ENCODE measurements at regions not wholly inside any gene's neighbourhood (a gene's known extent, or its start where the extent isn't known, plus 50 kb on each side); places are given as distances from the start of the nearest gene placed in this dataset.

- no peak overlapping the region for H3K4me2 ChIP-seq
- H4K20me1 ChIP-seq: no peaks in the 10 kb centered on the region
- no peak overlapping the region for H3K27ac ChIP-seq
- no peaks in the 10 kb centered on the region for H3K9me3 ChIP-seq (replicated peaks in 1 of 11)
- H3K27me3 ChIP-seq: no peaks in the 10 kb centered on the region
- no peaks in the 10 kb centered on the region for H3K36me3 ChIP-seq
- no peak for TF ChIP-seq Cebpa-rat (IDR thresholded peaks at IDR 0.05)
- H3K9ac ChIP-seq: no peak overlapping the region
- no peak overlapping the region for H3K4me3 ChIP-seq
- peaks cover 18 to 45% (median 30%) of the 10 kb centered on the region in 10 experiments for H3K4me1 ChIP-seq
Measured at GRCh38 chr2:239824866-239825704, 200.1 kb downstream of the NDUFA10 start.

DNA sequence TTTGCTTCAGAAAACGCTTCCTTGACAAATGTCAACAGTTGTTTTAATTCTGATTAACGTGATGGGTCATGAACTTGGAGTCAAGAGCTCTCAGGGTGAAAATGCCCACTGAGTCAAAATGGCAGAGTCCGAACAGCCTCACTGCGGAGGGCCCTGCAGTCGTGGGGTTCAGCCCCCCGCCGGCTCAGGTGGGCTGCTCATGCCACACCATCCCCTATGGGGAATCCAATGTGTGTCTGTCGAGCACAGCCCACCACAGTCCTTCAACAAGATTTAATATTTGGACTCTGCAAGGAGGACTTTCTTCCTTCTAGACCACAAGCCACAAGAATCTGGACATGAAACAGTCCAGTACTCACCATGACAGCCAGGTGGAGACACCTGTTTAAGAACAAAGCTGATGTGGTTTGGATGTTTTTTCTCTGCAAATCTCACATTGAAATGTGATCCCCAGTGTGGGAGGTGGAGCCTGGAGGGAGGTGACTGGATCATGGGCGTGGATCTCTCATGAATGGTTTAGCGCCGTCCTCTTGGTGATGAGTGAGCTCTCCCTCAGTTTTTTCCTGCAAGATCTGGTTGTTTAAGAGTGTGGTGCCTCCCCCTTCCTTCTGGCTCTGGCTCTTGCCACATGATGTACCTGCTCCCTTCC lies 201.0 kb downstream of the NDUFA10 start:
- H3K9me3 ChIP-seq (replicated peaks in 1 of 11): no peaks in the 10 kb centered on the region
- H3K4me3 ChIP-seq: no peak overlapping the region
- TF ChIP-seq Cebpa-rat (IDR thresholded peaks at IDR 0.05): no peak
- H3K9ac ChIP-seq: no peak overlapping the region
- H3K27me3 ChIP-seq: no peaks in the 10 kb centered on the region
- no peaks in the 10 kb centered on the region for H3K36me3 ChIP-seq
- H3K4me1 ChIP-seq: peaks cover 24 to 45% (median 34%) of the 10 kb centered on the region in 10 experiments
- 0 out of 22 replicates have a peak overlapping the region, but pooled peaks of 1 of the 11 experiments have one; percentile 1 for H3K4me2 ChIP-seq
- H4K20me1 ChIP-seq: no peaks in the 10 kb centered on the region; a peak in 1 of 22 replicates
- no peak overlapping the region for H3K27ac ChIP-seq

DNA sequence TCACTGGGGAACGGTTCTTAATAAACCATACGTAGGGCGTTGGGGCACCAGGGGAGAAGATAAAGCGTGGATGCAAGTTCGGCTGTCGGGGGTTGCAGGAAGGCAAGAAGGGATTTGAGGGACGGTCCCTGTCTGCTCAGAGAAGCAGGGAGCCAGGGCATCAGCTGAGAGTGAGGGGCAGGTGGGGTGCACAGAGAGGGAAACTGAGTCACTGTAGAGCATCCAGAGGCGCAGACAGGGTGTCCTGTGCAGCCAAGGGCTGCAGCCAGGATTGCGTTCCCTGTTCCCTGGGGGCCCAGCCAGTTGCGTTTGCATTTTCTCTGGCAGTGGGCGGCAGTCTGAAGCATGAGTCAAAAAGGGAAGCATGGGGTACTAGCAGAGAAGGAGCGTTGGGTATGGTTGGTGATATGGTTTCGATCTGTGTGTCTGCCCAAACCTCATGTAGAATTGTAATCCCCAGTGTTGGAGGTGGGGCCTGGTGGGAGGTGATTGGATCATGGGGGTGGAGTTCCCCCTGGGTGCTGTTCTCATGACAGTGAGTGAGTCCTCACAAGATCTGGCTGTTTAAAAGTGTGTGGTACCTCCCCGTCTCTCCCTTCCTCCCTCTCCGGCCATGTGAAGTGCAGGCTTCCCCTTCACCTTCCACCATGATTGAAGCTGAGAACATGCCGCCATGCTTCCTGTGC lies 202.9 kb downstream of the NDUFA10 start:
- no peak overlapping the region for H3K4me3 ChIP-seq
- peaks cover 37 to 57% (median 47%) of the 10 kb centered on the region in 10 experiments for H3K4me1 ChIP-seq
- no peaks in the 10 kb centered on the region for H3K27me3 ChIP-seq
- H3K27ac ChIP-seq: no peak overlapping the region
- TF ChIP-seq Cebpa-rat (IDR thresholded peaks at IDR 0.05): no peak
- no peak overlapping the region for H3K9ac ChIP-seq
- H3K4me2 ChIP-seq: peak overlapping the region in 7 of 11 experiments; percentile 10 to 88 (median 40); a peak in 14 of 22 replicates
- no peaks in the 10 kb centered on the region; a peak in 1 of 22 replicates for H4K20me1 ChIP-seq
- no peaks in the 10 kb centered on the region for H3K36me3 ChIP-seq
- no peaks in the 10 kb centered on the region for H3K9me3 ChIP-seq (replicated peaks in 1 of 11)

GRCh38 chr2:239821694-239822075 lies 203.5 kb downstream of the NDUFA10 start:
- Histone ChIP-seq H3K4me1 (peaks cover 43 to 63% (median 53%) of the 10 kb centered on the region in 10 experiments), H3K27ac (no peak overlapping the region), H3K4me2 (peak overlapping the region in 5 of 11 experiments; percentile 27 to 88 (median 61); a peak in 7 of 22 replicates), H3K9ac (no peak overlapping the region), H4K20me1 (no peaks in the 10 kb centered on the region; a peak in 1 of 22 replicates), H3K27me3 (no peaks in the 10 kb centered on the region), H3K36me3 (no peaks in the 10 kb centered on the region), H3K4me3 (no peak overlapping the region), H3K9me3 (replicated peaks in 1 of 11) (0 out of 22 replicates have a peak, but pooled peaks cover 0 to 3% (median 0%) of the 10 kb centered on the region in 11 experiments)
- no peak for TF ChIP-seq Cebpa-rat (IDR thresholded peaks at IDR 0.05)

DNA sequence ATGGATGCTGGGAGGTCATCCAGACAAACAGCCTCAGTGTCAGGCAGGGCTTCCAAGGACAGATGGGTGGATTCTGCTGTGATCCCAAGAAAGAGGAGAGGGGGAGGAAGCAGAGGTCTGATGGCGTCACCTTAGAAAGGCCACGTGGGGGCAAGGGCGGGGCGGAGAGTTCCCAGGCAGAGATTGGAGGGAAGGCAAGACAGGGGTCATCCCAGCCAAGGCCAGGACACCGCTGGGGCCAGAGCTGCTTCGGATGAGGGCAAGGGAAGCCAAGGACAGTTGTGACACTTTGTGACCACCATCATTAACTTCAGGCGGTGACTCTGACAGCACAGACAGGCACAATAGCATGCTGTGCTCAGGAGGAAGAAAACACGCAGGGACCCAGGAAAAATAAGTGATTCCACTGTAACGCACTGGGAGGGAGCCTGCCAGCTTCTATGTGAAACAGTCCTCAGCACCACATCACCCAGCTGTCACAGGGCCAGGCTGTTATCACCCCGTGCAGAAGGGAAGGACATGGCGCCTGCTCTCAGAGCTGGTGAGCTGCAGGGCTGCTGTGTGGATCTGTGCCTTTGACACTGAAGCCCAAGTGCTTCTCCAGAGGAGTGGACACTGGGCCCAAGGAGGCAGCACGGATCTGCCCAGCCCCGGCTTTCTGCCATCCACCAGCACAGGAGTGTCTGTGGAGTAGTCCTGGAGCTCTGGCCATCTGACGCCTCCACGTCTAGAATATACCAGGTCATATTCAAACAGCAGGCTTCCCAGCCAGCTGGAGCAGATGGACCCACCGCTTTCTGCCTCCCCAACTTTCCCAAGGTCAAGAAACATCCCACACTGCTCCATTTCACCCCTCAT lies 204.1 kb downstream of the NDUFA10 start:
- H3K4me1 ChIP-seq: peaks cover 50 to 68% (median 58%) of the 10 kb centered on the region in 10 experiments

DNA sequence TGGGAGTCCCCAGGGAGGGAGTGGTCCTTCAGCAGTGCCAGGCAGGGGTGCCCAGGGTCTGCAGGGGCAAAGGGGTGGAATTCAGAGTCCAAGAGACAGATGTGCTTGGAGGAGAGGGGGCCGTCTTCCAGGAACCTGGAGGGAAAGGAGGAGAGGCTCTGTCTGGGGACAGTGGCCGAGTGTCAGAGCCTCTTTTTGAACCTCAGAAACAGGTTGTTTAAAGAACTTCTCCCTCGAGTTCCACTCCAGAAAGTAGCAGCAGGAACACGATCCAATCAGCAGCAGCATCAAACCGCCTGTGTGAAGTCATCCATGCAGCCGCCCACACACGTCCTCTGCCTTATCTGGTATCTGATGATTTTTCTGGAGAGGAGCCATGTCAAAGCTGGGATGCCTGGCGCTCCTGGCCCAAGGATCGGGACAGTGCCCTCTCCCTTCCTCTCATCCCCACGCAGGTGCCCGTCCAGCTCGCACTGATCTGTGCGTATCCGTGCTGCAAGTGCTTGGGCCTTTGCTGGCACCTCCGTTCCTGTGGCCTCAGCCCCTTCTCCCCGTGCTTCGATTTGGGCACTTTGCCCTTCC lies 205.1 kb downstream of the NDUFA10 start:
- H3K9me3 ChIP-seq (replicated peaks in 1 of 11): peaks cover 0 to 13% (median 0%) of the 10 kb centered on the region in 11 experiments; a peak in 1 of 22 replicates
- H3K27ac ChIP-seq: 0 out of 22 replicates have a peak overlapping the region, but pooled peaks of 1 of the 11 experiments have one; percentile 27
- peaks cover 60 to 76% (median 67%) of the 10 kb centered on the region in 10 experiments for H3K4me1 ChIP-seq
- H3K4me2 ChIP-seq: peak overlapping the region; percentile 77 to 91 (median 82)
- no peak overlapping the region for H3K4me3 ChIP-seq
- no peaks in the 10 kb centered on the region; a peak in 1 of 22 replicates for H4K20me1 ChIP-seq
- H3K27me3 ChIP-seq: no peaks in the 10 kb centered on the region
- H3K36me3 ChIP-seq: no peaks in the 10 kb centered on the region
- no peak for TF ChIP-seq Cebpa-rat (IDR thresholded peaks at IDR 0.05)
- peak overlapping the region in 4 of 11 experiments; percentile 7 to 30 (median 21); a peak in 3 of 22 replicates for H3K9ac ChIP-seq

More for the DNA sequence above, 204.1 kb downstream of the NDUFA10 start:
- Histone ChIP-seq H4K20me1 (no peaks in the 10 kb centered on the region; a peak in 1 of 22 replicates), H3K4me2 (peak overlapping the region; percentile 77 to 91 (median 83); a peak in 17 of 22 replicates), H3K27ac (peak overlapping the region in 1 of 11 experiments; percentile 27; a peak in 2 of 22 replicates), H3K9me3 (replicated peaks in 1 of 11) (peaks cover 0 to 9% (median 0%) of the 10 kb centered on the region in 11 experiments; a peak in 1 of 22 replicates), H3K4me3 (no peak overlapping the region), H3K36me3 (no peaks in the 10 kb centered on the region), H3K9ac (no peak overlapping the region), H3K27me3 (no peaks in the 10 kb centered on the region)
- no peak for TF ChIP-seq Cebpa-rat (IDR thresholded peaks at IDR 0.05)

- no peaks in the 10 kb centered on the region; a peak in 1 of 22 replicates for H4K20me1 ChIP-seq
- H3K27ac ChIP-seq: peak overlapping the region in 1 of 11 experiments; percentile 5; a peak in 1 of 22 replicates
- peak overlapping the region; percentile 77 to 91 (median 82) for H3K4me2 ChIP-seq
- no peaks in the 10 kb centered on the region for H3K36me3 ChIP-seq
- peak overlapping the region in 4 of 11 experiments; percentile 7 to 30 (median 21); a peak in 4 of 22 replicates for H3K9ac ChIP-seq
- no peak overlapping the region for H3K4me3 ChIP-seq
- peaks cover 62 to 80% (median 68%) of the 10 kb centered on the region in 10 experiments for H3K4me1 ChIP-seq
- H3K9me3 ChIP-seq (replicated peaks in 1 of 11): peaks cover 0 to 13% (median 0%) of the 10 kb centered on the region in 11 experiments; a peak in 1 of 22 replicates
- H3K27me3 ChIP-seq: no peaks in the 10 kb centered on the region
- no peak for TF ChIP-seq Cebpa-rat (IDR thresholded peaks at IDR 0.05)
Measured at GRCh38 chr2:239819091-239819973, 205.8 kb downstream of the NDUFA10 start.
